Activated effector memory CD4-positive, alpha-beta T cell treated with Interleukin-2 at 50 U/mL for 16 hours (primary cell): ENCODE measurements at regions not wholly inside any gene's neighbourhood (a gene's known extent, or its start where the extent isn't known, plus 50 kb on each side); places are given as distances from the start of the nearest gene placed in this dataset.
"Not testable (repeated sequence)": the region's sequence is repeated elsewhere in the genome, so short reads cannot be mapped to it uniquely, and the experiment has no call there.

Experiments
- DNase-seq: peaks from one replicate; pipeline ENCODE4 v3.0.0-alpha.2; 2020

DNA sequence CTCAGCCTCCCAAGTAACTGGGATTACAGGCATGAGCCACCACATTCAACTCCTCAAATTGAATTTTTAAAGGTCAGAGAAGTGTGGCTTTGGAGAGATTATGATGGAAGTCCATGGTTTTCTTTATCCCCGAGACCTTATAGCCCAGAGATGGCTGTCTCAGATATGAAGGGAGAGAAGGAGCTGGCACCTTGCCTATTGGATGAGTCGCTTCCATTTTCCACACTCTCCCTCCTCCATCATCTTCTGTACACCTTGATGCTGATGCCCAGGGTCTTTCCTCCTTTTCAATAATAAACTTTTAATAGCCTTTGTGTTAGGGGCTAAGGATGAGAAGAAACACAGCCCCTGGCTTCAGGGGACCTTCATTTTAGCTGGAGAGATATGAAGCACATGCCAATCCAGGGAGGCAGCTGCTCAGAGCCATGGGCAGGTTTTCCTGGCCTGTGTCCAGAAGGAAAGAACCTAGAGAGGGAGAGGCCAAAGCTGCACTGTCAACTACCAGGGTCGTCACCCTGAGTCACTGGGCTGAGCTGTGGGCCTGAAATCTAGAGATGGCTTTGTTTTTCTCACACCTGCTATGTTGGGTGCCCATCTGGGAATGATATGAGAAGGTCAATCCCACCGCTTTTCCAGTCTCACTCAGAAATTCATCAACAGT, 146.0 kb upstream of the SERTAD2 start:
- no peak for DNase-seq

DNA sequence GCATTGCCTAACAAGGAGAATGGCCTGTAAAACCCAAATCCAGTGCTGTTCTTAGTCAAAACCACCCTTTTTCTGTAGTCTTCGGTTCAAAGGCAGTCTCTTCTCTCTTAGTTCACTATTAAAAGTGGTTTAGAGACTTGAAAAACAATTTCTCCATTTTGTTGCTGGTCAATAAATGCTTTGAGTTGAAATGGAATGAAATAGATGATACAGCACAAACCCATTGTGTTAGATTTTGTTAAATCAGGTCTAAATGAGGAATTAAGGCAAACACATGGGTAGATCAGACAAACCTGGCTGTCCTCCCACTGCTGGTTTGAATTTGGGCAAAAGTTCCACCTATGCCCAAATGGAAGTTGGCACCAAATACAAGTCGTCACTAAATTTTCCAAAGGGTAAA, 150.1 kb upstream of the SERTAD2 start:
- DNase-seq = no peak

DNA sequence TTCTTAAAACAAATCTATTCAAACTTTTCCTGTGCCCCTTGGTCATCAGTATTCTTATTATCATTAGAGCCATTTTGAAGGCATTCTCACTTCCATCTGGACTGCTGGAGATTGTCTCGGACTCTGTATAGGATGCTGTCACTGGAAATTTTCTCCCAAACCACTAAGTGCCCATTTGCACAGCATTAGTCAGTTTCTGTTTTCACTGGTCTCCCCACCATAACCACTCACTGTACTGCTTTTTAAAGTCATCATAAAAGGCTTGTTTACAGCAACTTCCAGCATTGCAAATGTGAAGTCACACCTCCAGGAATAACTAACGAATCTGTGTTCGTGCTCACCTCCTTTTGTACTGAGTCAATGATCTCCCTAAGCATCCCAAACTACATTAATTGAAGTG, 150.9 kb upstream of the SERTAD2 start:
- no peak for DNase-seq

DNA sequence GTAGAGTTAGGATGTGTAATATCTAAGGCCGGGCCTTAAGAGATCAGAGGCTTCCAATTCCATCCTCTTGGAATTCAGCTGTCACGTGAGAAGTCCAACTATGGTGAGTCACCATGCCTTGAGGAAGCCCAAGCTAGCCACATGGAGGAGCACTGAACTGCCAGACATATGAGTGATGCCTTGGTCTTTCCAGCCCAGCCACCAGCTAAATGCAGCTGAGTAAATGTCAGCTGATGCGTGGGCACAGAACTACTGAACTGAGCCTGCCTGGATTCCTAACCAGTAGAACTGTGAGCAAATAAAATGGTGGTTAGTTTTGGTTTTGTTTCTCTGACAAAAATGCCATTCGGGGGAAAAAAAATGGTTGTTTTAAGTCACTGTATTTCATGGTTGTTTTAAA, 153.7 kb upstream of the SERTAD2 start:
- DNase-seq = no peak

DNA sequence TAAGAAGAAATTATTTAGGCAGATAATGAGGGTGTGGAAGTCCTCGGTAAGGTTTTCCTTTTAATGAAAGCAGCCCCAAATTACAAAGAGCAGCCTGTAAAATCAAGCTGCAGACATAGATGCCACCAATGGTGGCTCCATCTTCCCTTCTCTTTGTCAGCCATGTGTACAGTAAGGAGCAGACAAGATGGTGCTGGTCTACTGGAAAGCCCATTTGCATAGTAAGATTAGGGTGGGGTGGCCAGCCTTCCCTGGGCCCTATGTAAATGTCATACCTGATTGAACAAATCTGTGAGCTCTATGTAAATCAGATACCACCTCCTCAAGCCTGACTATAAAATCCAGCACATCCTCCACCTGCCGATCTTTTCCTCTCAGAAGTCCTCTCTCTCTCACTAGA, 154.4 kb upstream of the SERTAD2 start:
- DNase-seq = no peak

DNA sequence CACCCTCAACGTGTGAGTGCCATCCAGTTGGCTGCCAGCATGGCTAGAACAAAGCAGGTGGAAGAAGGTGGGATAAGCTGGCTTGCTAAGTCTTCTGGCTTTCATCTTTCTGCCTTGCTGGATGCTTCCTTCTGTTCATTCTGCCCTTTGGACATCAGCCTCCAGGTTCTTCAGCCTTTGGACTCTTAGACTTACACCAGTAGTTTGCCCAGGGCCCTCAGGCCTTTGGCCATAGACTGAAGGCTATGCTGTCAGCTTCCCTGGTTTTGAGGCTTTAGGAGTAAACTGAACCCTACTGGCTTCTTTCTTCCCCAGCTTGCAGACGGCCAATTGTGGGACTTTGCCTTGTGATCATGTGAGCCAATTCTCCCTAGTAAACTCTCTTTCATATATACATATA, 155.0 kb upstream of the SERTAD2 start:
- DNase-seq = no peak

DNA sequence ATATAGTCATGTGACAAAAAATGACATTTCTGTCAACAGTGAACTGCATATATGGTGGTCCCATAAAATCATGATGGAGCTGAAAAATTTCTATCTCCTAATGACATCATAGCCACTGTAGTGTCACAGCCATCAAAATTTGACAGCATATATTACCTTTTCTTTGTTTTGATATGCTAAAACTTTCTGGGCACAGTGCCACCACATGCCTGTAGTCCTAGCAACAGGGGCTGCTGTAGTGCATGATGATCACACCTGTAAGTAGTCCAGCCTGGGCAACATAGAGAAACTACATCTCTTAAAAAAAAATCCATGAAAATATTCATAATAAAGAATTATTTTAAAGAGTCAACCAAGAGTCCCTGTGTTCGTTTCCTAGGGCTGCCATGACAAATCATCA, 155.5 kb upstream of the SERTAD2 start:
- no peak for DNase-seq

DNA sequence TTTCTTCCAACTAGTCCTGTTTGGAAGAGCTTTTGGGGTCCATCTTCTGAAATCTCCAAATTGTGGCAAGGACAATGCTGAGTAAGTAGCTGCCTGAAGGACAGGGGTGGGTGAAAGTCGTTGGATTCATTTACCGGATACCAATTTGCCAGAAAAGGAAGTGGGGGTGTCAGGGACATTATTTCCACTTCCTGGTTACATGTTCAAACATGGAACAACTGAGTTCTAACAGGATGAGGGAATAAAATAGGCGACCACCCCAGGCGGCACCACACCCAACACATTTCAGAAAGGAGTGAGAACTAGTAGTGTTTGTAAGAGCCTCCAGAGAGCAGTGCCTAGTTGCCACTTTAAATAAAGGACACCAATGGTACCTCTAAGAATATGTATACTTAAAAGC, 158.6 kb upstream of the SERTAD2 start:
- DNase-seq = no peak

DNA sequence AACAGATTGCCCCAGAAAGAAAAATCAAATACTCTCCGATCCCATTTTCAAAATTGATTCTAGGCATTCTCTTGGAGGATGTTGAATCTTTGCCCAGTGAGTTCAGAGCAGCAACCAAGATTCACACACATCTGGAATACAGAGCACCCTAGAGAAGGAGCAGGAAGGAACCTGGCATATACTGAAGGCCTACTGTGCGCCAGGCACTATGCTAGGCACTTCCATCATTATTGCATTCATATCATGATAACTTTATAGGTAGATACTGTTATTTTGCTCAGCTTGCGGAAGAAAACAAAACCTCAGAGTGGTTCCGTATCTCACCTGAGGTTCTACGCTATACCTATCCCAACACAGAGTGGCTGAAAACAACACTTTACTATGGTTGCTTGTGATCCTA, 160.3 kb upstream of the SERTAD2 start:
- DNase-seq = no peak

DNA sequence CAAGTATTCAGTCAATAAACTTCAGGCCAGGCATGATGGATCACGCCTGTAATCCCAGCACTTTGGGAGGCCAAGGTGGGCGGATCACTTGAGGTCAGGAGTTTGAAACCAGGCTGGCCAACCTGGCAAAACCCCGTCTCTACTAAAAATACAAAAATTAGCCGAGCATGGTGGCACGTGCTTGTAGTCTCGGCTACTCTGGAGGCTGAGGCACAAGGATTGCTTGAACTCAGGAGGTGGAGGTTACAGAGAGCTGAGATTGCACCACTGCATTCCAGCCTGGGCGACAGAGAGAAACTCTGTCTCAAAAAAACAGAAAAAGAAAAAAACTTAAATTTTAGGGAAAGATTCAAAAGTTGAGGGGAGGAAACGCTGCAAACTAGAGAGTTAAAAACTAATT, 162.8 kb upstream of the SERTAD2 start:
- DNase-seq = not testable (repeated sequence)

DNA sequence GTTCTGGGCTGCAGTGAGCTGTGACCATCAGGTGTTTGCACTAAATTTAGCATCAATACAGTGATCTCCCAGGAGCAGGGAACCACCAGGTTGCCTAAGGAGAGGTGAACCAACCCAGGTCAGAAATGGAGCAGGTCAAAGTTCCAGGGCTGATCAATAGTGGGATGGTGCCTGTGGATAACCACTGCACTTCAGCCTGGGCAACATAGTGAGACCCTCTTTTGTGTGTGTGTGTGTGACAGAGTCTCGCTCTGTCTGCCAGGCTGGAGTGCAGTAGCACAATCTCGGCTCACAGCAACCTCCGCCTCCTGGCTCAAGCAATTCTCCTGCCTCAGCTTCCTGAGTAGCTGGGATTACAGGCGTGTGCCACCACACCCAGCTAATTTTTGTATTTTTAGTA, 163.7 kb upstream of the SERTAD2 start:
- DNase-seq = no peak

DNA sequence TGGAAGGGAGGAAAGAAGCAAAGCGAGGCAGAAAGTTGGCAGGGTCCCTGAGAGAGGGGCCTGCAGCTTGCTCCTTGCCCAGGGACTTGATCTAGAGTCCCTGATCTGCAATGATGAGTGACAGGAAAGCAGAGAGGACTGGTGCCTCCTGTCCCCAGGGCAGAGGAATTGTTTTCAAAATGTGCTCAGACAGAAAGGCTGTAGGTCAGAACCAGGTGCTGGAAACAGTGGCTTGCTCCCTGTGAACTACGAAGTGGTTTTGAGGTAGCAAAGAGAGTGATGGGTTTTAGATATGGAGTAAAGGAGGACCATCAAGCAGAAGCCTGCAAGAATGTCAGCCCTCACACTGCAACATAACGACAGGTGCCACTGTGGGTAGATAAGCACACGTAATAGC, 164.9 kb upstream of the SERTAD2 start:
- DNase-seq = no peak

DNA sequence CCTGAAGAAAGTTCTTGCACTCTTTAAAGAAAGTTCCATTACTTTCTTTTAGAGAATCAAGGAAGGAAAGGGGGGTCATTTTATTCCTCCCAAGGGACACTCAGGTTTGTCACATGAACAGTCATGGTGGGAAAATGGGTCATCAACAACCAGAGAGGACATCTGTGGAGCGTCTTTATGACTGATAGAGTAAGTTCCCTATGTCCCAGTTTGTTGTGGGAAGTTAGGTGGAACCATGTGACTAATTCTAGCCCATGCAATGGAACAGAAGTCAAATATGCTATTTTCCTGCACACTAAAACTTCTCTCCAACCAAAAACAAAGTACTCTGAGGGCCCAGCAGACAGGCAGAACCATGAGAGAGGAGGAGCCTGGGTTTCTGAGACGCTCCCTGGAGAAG, 165.6 kb upstream of the SERTAD2 start:
- DNase-seq = no peak

DNA sequence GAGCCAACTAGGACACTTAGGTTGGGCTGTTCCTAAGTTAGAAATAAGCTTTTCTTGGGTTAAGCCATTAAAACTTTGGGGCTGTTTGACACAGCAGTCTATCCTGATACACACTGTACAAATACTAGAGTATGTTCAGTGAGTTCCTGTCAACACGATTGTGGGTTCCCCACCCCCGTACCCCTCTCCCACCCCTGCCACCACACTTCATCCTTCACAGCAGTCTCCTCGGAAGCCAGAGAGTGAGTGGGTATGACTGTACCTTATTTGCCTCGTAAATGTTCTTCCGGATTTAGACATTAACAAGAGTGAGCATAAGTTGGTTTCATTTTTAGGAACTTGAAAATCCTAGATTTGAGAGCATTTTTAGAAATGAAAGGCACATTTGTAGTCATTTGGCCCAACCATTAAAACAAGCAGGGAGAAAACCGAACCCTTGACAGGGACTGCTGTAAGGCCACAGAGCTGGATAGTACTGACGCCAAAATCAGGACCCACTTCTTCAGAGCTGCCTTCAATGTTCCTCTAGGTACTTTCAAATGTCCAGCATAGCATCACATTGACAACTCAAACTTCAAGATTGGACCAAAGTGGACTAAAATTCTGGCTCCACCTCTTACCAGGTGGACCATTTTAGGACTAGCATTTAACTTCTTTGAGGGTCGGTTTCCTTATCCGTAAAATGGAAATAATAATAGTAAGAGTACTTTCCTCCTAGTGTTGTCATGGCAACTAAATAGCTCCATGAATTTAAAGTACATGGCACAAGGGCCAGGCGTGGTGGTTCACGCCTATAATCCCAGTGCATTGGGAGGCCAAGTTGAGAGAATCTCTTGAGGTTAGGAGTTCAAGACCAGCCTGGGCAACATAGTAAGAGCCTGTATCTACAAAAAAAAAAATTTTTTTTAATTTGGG, 166.3 kb upstream of the SERTAD2 start:
- peak; percentile 37 for DNase-seq

DNA sequence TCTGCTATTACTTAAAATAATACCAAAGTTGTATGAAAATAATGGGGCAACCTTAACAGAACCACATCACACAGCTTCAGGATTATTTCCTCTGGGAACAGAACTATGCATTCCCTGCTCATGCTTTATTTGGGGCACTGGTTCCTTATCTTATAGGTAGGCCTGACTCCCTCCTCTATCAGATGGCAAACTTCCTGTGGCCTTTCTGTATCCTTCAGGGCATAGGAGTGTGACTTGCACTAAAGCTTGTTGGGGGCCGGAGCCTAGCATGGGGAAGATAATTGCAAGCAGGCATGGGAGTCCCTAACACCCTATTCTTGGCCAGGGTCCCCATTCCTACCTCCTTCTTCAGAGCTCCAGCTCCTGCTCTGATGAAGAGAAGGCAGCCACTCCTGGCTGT, 167.2 kb upstream of the SERTAD2 start:
- DNase-seq = no peak

DNA sequence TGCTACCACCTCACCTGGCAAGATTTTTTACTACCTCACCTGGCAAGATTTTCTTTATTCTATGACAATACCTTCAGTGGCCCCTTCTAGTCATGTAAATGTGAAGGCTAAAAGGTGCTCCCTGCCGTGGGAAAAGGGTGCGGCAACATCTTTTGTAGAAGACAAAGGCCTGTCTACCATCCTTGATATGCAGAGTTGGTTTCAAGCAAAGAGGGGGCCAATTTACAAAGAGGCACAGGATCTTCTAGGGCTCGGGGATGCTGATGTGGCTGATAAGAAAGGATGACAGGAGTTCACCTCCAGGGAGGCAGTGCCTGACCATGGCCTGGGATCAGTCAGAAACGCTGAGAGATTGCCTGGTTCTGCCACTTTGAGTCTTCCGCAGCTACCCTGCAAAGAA, 165.4 kb upstream of the SLC1A4 start:
- DNase-seq = no peak

DNA sequence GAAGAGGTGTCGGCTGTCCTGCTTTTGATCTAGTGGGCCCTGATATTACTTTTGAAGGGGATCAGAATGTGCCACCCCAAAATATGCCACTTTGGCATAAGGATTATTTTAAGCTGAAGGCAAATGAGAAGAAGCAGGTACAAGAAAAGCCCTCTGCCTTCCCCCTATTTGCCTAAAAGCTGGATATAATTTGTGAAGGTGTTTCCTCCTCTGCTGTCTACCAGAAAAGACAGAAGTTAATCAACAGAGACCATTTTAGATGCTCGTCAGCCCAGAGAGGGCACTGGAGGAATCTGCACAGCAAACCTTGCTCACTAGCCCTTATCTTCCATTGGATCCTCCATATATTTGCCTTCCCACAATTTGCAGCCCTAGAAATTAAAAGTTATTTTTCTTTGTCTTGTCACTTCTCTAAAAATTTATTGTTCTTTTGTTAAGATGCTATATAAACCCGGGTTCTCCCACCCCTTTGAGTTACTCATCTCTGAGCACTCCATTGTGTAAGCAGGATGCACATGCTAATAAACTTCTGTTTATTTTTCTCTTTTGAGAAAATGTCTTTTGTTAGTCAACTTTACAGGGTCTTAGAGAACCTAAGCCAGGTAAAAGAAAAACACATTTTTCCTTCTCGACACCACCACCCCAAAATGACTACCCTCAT, 163.2 kb upstream of the SLC1A4 start:
- DNase-seq = no peak

DNA sequence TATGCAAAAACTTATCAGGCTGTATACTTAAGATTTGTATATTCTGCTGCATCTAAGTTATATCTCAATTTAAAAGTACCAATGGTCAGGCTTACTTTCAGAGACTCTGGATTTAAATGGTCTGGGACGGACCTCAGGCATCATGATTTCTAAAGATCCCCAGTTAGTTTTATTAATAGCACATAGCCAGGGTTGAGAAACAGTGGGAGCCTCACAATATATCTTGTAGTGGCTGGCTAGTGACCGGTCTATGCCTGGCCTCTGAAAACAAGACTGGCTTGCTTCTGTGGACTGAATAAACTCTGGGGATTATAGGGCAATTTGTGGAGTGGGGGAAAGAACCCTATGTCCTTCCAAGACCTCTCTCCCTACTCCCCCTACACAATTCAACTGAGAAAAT, 162.5 kb upstream of the SLC1A4 start:
- DNase-seq = no peak

DNA sequence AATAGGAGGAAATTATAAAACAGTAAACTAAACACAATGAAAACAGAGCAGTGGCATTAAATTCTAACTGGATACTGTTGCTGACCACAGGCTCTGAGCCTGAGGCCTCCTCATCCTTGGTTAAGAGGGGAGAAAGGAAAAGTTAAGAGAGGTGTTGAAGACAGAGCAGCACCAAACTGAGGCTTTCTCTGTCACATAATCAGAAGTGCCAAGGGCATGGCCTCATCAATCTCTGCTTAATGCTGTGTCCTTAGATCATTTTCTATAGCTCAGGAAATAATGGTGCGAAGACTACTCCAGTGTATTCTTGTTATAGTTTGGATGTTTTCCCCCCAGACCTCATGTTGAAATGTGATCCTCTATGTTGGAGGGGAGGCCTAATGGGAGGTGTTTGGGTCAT, 160.9 kb upstream of the SLC1A4 start:
- DNase-seq = no peak

DNA sequence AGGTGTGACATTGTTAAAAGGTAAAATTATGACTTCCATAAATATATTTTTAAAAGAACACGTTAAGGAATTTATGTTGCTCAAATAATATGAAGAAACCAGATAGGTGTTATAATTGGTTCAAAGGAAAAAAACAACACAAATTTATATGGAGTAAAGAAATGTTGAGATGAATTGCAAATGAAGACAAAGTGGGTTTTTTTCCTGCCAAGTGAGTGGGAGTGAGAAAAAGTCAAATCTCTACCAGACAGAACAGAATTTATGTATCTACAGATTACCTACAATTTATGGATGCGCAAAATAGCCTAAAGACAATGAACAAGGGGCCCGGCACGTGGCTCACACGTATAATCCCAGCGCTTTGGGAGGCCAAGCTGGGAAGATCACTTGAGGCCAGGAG, 159.7 kb upstream of the SLC1A4 start:
- no peak for DNase-seq

DNA sequence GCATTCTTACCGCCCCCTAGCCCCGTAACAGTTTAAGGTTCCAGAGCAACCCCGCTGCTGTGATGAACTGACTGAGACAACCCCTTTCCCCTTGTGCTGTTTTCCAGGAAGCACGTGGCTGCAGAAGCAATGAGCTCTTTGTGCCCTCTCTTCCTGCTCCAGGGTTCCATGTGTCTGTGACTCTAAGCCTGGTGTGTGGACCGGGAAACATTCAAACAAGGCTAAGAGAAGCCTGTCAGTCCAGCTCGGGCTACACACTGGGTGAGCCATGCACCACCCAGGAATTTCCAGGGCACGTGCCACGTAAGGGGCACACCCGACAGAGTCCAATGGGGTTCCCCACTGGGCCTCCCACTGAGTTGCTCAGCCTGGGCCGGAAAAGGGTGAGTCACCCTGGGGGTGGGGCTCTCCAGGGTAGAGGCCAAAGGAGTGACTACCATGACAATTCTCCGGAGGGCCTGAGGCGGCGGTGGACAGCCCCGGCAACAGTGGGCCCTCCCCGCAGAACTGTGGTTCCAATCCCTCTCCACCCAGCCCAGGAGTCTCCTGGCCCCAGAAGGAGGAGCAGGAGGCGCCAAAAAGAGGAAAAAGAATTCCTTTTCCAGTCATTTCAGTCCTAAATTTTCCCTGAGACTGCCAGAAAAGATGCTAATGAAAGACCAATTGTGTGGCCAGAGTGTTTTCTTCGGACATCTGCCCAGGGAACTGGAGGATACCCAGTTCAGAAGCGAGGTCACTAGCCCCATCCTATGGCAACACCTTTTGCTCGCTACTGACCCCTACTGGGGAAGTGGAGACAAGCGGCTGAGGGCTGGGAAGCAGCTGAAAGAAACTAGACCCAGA, 157.8 kb upstream of the SLC1A4 start:
- DNase-seq = peak; percentile 65

DNA sequence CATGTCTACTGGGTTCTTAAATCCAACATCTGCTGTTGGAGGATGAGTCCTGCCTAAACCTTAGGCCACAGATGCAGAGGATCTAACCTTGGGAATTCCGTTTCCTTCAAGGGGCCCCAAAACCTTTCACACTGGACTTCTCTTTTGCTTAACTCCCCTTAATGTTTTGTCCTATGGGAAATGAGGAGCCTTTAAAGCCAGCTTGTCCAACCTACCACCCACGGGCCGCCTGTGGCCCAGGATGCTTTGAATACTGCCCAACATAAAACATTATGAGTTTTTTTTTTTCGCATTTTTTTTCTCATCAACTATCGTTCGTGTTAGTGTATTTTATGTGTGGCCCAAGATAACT, 157.2 kb upstream of the SLC1A4 start:
- no peak for DNase-seq

DNA sequence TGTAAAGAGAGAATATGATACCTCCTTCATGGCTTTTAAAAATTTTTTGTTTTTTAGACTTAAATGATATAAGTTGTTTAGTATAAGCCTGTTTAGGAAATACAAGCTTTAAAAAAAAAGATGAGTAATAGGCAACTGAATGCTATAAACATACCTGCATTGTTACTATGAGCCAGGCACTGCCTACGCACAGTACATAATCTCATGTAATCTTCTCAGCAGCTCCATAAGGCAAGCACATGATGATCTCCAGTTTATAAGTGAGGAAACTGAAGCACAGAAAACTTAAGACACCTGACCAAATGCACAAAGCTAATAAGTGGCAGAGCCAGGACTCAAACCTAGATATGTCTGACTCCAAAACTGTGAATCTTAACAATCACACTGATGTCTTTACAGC, 156.3 kb upstream of the SLC1A4 start:
- DNase-seq = no peak
